Liver (tissue), 3 donors: ENCODE measurements at regions not wholly inside any gene's neighbourhood (a gene's known extent, or its start where the extent isn't known, plus 50 kb on each side); places are given as distances from the start of the nearest gene placed in this dataset.

Source experiments
- ATF3 ChIP-seq: IDR thresholded peaks from 2 replicates; pipeline ENCODE4 v1.6.1; 2016; ENCODE audit warnings: antibody characterized with exemption
- EGR1 ChIP-seq, 2 donors: IDR thresholded peaks; 2 replicates each; pipeline ENCODE4 v1.6.1; 2016 to 2018; ENCODE audit warnings: antibody characterized with exemption in 2 of 2, low read depth in 2 of 2
- FOXA2 ChIP-seq: IDR thresholded peaks from 2 replicates; pipeline ENCODE4 v1.6.1; 2016; ENCODE audit warnings: antibody characterized with exemption
- GABPA ChIP-seq, 2 donors: IDR thresholded peaks in 1 of 2; conservative IDR thresholded peaks in 1 of 2; 2 replicates each; pipeline ENCODE4 v1.6.1; 2016; ENCODE audit warnings: antibody characterized with exemption in 2 of 2, mild to moderate bottlenecking in 1 of 2, moderate library complexity in 1 of 2
- HNF4A ChIP-seq, 2 donors: conservative IDR thresholded peaks; 2 replicates each; pipeline ENCODE4 v1.6.1; 2016; ENCODE audit warnings: antibody characterized with exemption in 2 of 2, mild to moderate bottlenecking in 2 of 2
- HNF4G ChIP-seq: IDR thresholded peaks from 2 replicates; pipeline ENCODE4 v1.6.1; 2016; ENCODE audit warnings: antibody characterized with exemption
- MAX ChIP-seq: IDR thresholded peaks from 2 replicates; pipeline ENCODE4 v1.6.1; 2016; ENCODE audit warnings: antibody characterized with exemption
- RAD21 ChIP-seq, 2 donors: IDR thresholded peaks; 2 replicates each; pipeline ENCODE4 v1.6.1; 2016; ENCODE audit warnings: antibody characterized with exemption in 2 of 2, mild to moderate bottlenecking in 2 of 2
- REST ChIP-seq: IDR thresholded peaks from 2 replicates; pipeline ENCODE4 v1.6.1; 2016; ENCODE audit warnings: antibody characterized with exemption, mild to moderate bottlenecking
- RXRA ChIP-seq, 2 donors: IDR thresholded peaks; 2 replicates each; pipeline ENCODE4 v1.6.1; 2017 to 2018; ENCODE audit warnings: antibody characterized with exemption in 2 of 2, mild to moderate bottlenecking in 1 of 2
- SP1 ChIP-seq: IDR thresholded peaks from 2 replicates; pipeline ENCODE4 v1.6.1; 2018; ENCODE audit warnings: antibody characterized with exemption, mild to moderate bottlenecking
- TAF1 ChIP-seq: conservative IDR thresholded peaks from 2 replicates; pipeline ENCODE4 v1.6.1; 2016; ENCODE audit warnings: antibody characterized with exemption, mild to moderate bottlenecking
- TF ChIP-seq, protein P1 (sequence below): fragments of 150-350 bp; IDR thresholded peaks from 2 replicates; pipeline ENCODE4 v1.5.1; 2017; ENCODE audit warnings: improper control_type of control experiment, low read depth, low read length; ENCODE audit not compliant: missing input control
- donor health status: healthy.
- donor health status: healthy.

DNA sequence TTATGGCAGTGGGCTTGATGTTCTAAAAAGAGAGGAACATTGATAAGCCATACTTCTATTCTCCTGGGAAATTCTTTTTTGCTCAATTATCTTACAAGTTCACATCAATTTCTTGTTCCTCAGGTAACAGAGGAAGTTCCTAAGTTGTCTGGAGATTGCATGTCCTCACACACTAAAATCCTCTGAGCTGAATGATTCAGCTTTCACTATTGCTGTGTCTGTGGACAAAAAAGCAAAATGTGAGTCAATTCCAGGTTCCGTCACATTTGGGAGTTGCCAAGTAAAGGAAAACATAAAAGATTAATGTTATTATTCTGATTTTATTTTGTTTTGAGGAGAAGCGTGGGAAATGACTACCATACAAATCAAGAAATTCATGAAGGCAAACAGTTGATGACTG lies 316.7 kb downstream of the CHRM3 start:
- TF ChIP-seq, protein P1, sequence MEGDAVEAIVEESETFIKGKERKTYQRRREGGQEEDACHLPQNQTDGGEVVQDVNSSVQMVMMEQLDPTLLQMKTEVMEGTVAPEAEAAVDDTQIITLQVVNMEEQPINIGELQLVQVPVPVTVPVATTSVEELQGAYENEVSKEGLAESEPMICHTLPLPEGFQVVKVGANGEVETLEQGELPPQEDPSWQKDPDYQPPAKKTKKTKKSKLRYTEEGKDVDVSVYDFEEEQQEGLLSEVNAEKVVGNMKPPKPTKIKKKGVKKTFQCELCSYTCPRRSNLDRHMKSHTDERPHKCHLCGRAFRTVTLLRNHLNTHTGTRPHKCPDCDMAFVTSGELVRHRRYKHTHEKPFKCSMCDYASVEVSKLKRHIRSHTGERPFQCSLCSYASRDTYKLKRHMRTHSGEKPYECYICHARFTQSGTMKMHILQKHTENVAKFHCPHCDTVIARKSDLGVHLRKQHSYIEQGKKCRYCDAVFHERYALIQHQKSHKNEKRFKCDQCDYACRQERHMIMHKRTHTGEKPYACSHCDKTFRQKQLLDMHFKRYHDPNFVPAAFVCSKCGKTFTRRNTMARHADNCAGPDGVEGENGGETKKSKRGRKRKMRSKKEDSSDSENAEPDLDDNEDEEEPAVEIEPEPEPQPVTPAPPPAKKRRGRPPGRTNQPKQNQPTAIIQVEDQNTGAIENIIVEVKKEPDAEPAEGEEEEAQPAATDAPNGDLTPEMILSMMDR, result no peak
- TF ChIP-seq EGR1 (IDR thresholded peaks at IDR 0.05; ENCODE audit: low read depth in 2 of 2) (no peak), HNF4A (conservative IDR thresholded peaks at IDR 0.05) (no peak), FOXA2 (no peak), GABPA (IDR thresholded peaks at IDR 0.05 in 1 of 2, conservative IDR thresholded peaks at IDR 0.05 in 1 of 2) (no peak), SP1 (no peak), TAF1 (no peak), REST (no peak), RXRA (IDR thresholded peaks at IDR 0.05) (no peak), RAD21 (IDR thresholded peaks at IDR 0.05) (no peak), ATF3 (no peak), MAX (no peak), HNF4G (no peak)
